HepG2 (cell line): ENCODE measurements at regions not wholly inside any gene's neighbourhood (a gene's known extent, or its start where the extent isn't known, plus 50 kb on each side); places are given as distances from the start of the nearest gene placed in this dataset.

ENCODE experiments used
- ATAC-seq: fragments of 200-7000 bp; cut with Tn5 transposase; 3 replicates; pipeline ENCODE4 v1.9.1; 2020; ENCODE audit warnings: mild to moderate bottlenecking, moderate library complexity
- BruUV-seq: library from RNA; stranded (reverse); fragments of 400-500 nt; replicated peaks from 2 replicates; lab custom pipeline; 2021; lab: Mats Ljungman, UMichigan
- CTCF ChIA-PET: fragments of 300-600 bp; formaldehyde crosslinking; extraction: SDS; loops from one replicate; lab custom pipeline; 2021; ENCODE audit warnings: low total read pairs, inconsistent platforms, low intra/inter-chr PET ratio; lab: Yijun Ruan, JAX
- POLR2A ChIA-PET: fragments of 350-600 bp; sonication (Branson Sonifier 250); formaldehyde crosslinking; loops from one replicate; lab custom pipeline; 2020; ENCODE audit warnings: antibody characterized with exemption, inconsistent platforms; lab: Yijun Ruan, JAX
- DNase-seq: peaks from one replicate; pipeline ENCODE4 v3.0.0-alpha.2; 2015; ENCODE audit warnings: low spot score
- FAIRE-seq: peaks from 3 replicates; lab custom pipeline; 2011; peaks lifted over from hg19 to GRCh38; lab: Jason Lieb, UNC
- H2AFZ ChIP-seq: one replicate; pipeline ENCODE4 v1.6.1; 2011; ENCODE audit warnings: low read length, inconsistent platforms
- H3K27ac ChIP-seq: fragments of 300-600 bp; 3 replicates; pipeline ENCODE4 v1.8.0; 2011; ENCODE audit warnings: mixed run types, mild to moderate bottlenecking, mixed read lengths, low read length, inconsistent platforms; ENCODE audit not compliant: insufficient read depth; ENCODE audit errors: extremely low read length
- H3K27me3 ChIP-seq, 2 experiments: fragments of 200-600 bp in 1 of 2; 2 replicates in 1 of 2; 3 replicates in 1 of 2; pipeline versions ENCODE4 v1.6.0 to v1.8.0; 2011; ENCODE audit warnings: low read length in 2 of 2, mild to moderate bottlenecking in 2 of 2, moderate library complexity in 2 of 2, inconsistent platforms in 1 of 2; ENCODE audit not compliant: insufficient read depth in 2 of 2, control insufficient read depth in 1 of 2
- H3K36me3 ChIP-seq, 2 experiments: fragments of 200-600 bp in 1 of 2; replicated peaks in 1 of 2; 2 replicates in 1 of 2; 3 replicates in 1 of 2; pipeline versions ENCODE4 v1.5.1 to v1.8.0; 2011; ENCODE audit warnings: low read length in 2 of 2, inconsistent platforms in 1 of 2; ENCODE audit not compliant: insufficient read depth in 2 of 2, control insufficient read depth in 1 of 2
- H3K4me1 ChIP-seq: 2 replicates; pipeline ENCODE4 v1.5.1; 2012; ENCODE audit warnings: low read length, inconsistent platforms; ENCODE audit not compliant: insufficient read depth
- H3K4me2 ChIP-seq: 2 replicates; pipeline ENCODE4 v1.6.0; 2011; ENCODE audit warnings: low read depth, low read length, inconsistent platforms
- H3K4me3 ChIP-seq, 3 experiments: fragments of 200-600 bp in 1 of 3; sonication (generic), shearing (Covaris generic) in 1 of 3; replicated peaks in 1 of 3; 2 replicates each; pipeline ENCODE4 v1.5.1; 2011 to 2016; ENCODE audit warnings: low read length in 3 of 3, inconsistent platforms in 2 of 3, low read depth in 2 of 3, mild to moderate bottlenecking in 2 of 3, control low read depth in 1 of 3, mixed read lengths in 1 of 3; ENCODE audit not compliant: insufficient read depth in 1 of 3
- H3K79me2 ChIP-seq: one replicate; pipeline ENCODE4 v1.6.1; 2011; ENCODE audit warnings: low read length, inconsistent platforms; ENCODE audit not compliant: insufficient read depth
- H3K9ac ChIP-seq: 2 replicates; pipeline ENCODE4 v1.6.0; 2011; ENCODE audit warnings: mild to moderate bottlenecking, low read depth, low read length, inconsistent platforms; ENCODE audit not compliant: insufficient read depth
- H3K9me3 ChIP-seq: 2 replicates; pipeline ENCODE4 v1.5.1; 2012; ENCODE audit warnings: mild to moderate bottlenecking, low read length
- H4K20me1 ChIP-seq: 2 replicates; pipeline ENCODE4 v1.6.0; 2011; ENCODE audit warnings: inconsistent platforms, mild to moderate bottlenecking, low read length, moderate library complexity; ENCODE audit not compliant: insufficient read depth
- CTCF ChIP-seq: sonication (generic); formaldehyde crosslinking; IDR thresholded peaks from 2 replicates; pipeline ENCODE4 v1.5.0; 2020; ENCODE audit warnings: mild to moderate bottlenecking, missing genetic modification reagents, moderate library complexity
- IRF9 ChIP-seq: sonication (generic); formaldehyde crosslinking; IDR thresholded peaks from 2 replicates; pipeline ENCODE4 v1.8.0; 2022; ENCODE audit warnings: missing genetic modification reagents, mild to moderate bottlenecking, borderline replicate concordance
- MEF2D ChIP-seq: sonication (generic); formaldehyde crosslinking; IDR thresholded peaks from 2 replicates; pipeline ENCODE4 v1.5.1; 2020; ENCODE audit warnings: mild to moderate bottlenecking, missing genetic modification reagents
- MTA3 ChIP-seq: sonication (generic); formaldehyde crosslinking; IDR thresholded peaks from 2 replicates; pipeline ENCODE4 v1.4.0; 2020; ENCODE audit warnings: missing genetic modification reagents
- ZBTB2 ChIP-seq: sonication (generic); formaldehyde crosslinking; IDR thresholded peaks from 2 replicates; pipeline ENCODE4 v1.8.0; 2022; ENCODE audit warnings: low read depth, missing genetic modification reagents
- ZNF629 ChIP-seq: sonication (generic); formaldehyde crosslinking; conservative IDR thresholded peaks from 2 replicates; pipeline ENCODE4 v1.5.0; 2020; ENCODE audit warnings: missing genetic modification reagents
- WGBS: methylation state at CpG from one replicate; pipeline ENCODE4 v1.1.6; 2017; ENCODE audit warnings: low lambda C conversion rate; 5-methylcytosine and 5-hydroxymethylcytosine counted together
- in situ Hi-C: cut with HindIII; loops from 2 replicates; pipeline ENCODE4 v1.10.0; 2017; ENCODE audit warnings: low pct_unique_long_range_greater_than_20kb; ENCODE audit not compliant: extremely low pct_ligation_motif_present
- intact Hi-C: fragments of 100-400 bp; cut with micrococcal nuclease; formaldehyde crosslinking; loops from one replicate; pipeline ENCODE4 v1.10.0; 2022; ENCODE audit not compliant: unreplicated experiment

GRCh38 chr14:104249706-104250105, 111.3 kb downstream of the KIF26A start:
- no peaks in the 10 kb centered on the region for H3K79me2 ChIP-seq
- no peaks in the 10 kb centered on the region for H4K20me1 ChIP-seq
- H3K4me1 ChIP-seq: no peaks in the 10 kb centered on the region
- H3K4me3 ChIP-seq: no peak overlapping the region
- intact Hi-C loops (no loop called here), in situ Hi-C loops (no loop called here)
- H3K36me3 ChIP-seq: no peaks in the 10 kb centered on the region
- ATAC-seq (no peak), FAIRE-seq (no peak), DNase-seq (no peak)
- no peak overlapping the region for H3K9ac ChIP-seq
- no peak overlapping the region for H3K4me2 ChIP-seq
- ChIA-PET POLR2A (no interaction called here), CTCF (no interaction called here)
- H3K9me3 ChIP-seq: no peaks in the 10 kb centered on the region
- H2AFZ ChIP-seq: no peak overlapping the region
- TF ChIP-seq MTA3 (CRISPR knock-in tag) (no peak), ZBTB2 (no peak), CTCF (CRISPR knock-in tag) (no peak), IRF9 (CRISPR knock-in tag) (no peak), MEF2D (CRISPR knock-in tag) (no peak), ZNF629 (CRISPR knock-in tag) (no peak)
- no CpG with 5 or more reads among the region's 5 CpGs for WGBS
- no peak overlapping the region for H3K27ac ChIP-seq
- peaks cover 4 to 28% of the 10 kb centered on the region in 2 experiments; a peak in 3 of 5 replicates for H3K27me3 ChIP-seq
- BruUV-seq: no TSS peak
